Omental fat pad (tissue), 3 donors: ENCODE measurements at regions not wholly inside any gene's neighbourhood (a gene's known extent, or its start where the extent isn't known, plus 50 kb on each side); places are given as distances from the start of the nearest gene placed in this dataset.

Experiments used
- ATAC-seq: fragments of 150-250 bp; one replicate; pipeline ENCODE4 v1.9.1; 2016; ENCODE audit warnings: mild to moderate bottlenecking, moderate library complexity; ENCODE audit not compliant: low FRiP score
- DNase-seq: peaks from one replicate; pipeline ENCODE4 v3.0.0-alpha.2; 2019; ENCODE audit warnings: low spot score
- CTCF ChIP-seq, 3 donors: fragments of 450-650 bp; IDR thresholded peaks; one replicate each; pipeline ENCODE4 v1.5.1; 2016 to 2017; ENCODE audit warnings: antibody characterized with exemption in 3 of 3, mild to moderate bottlenecking in 3 of 3, moderate library complexity in 2 of 3

- TF ChIP-seq CTCF (IDR thresholded peaks at IDR 0.05): no peak
- ATAC-seq: no peak
- no peak for DNase-seq
These were observed 83.9 kb upstream of the CDIN1 start for GRCh38 chr15:36495456-36495991.

- no peak for TF ChIP-seq CTCF (IDR thresholded peaks at IDR 0.05)
- DNase-seq (no peak), ATAC-seq (no peak)
These were observed 81.5 kb upstream of the CDIN1 start for GRCh38 chr15:36497901-36498300.

- no peak for ATAC-seq
- no peak for DNase-seq
- no peak for TF ChIP-seq CTCF (IDR thresholded peaks at IDR 0.05)
These were observed 81.0 kb upstream of the CDIN1 start for GRCh38 chr15:36498401-36498800.

GRCh38 chr15:36498916-36499315 lies 80.5 kb upstream of the CDIN1 start:
- ATAC-seq (no peak), DNase-seq (no peak)
- TF ChIP-seq CTCF (IDR thresholded peaks at IDR 0.05): no peak

GRCh38 chr15:36499412-36500389 lies 79.7 kb upstream of the CDIN1 start:
- TF ChIP-seq CTCF (IDR thresholded peaks at IDR 0.05): no peak
- no peak for ATAC-seq
- no peak for DNase-seq

GRCh38 chr15:36501063-36501678 lies 78.3 kb upstream of the CDIN1 start:
- ATAC-seq: no peak
- DNase-seq: no peak
- TF ChIP-seq CTCF (IDR thresholded peaks at IDR 0.05): no peak
